H7 (cell line): ENCODE measurements at regions not wholly inside any gene's neighbourhood (a gene's known extent, or its start where the extent isn't known, plus 50 kb on each side); places are given as distances from the start of the nearest gene placed in this dataset.
"Not testable (repeated sequence)": the region's sequence is repeated elsewhere in the genome, so short reads cannot be mapped to it uniquely, and the experiment has no call there.

Experiments
- DNase-seq: peaks from one replicate; pipeline ENCODE4 v3.0.0; 2012
- H3K27me3 ChIP-seq: 2 replicates; pipeline ENCODE4 v1.6.0; 2011; ENCODE audit warnings: mild to moderate bottlenecking, low read length; ENCODE audit not compliant: control insufficient read depth, insufficient read depth
- H3K36me3 ChIP-seq: replicated peaks from 2 replicates; pipeline ENCODE4 v1.5.1; 2011; ENCODE audit warnings: low read length; ENCODE audit not compliant: control insufficient read depth, insufficient read depth
- H3K4me3 ChIP-seq: 2 replicates; pipeline ENCODE4 v1.5.1; 2011; ENCODE audit warnings: low read depth, mild to moderate bottlenecking, control low read depth, low read length, moderate library complexity; ENCODE audit not compliant: insufficient read depth

- Histone ChIP-seq H3K4me3 (no peak overlapping the region), H3K36me3 (no peaks in the 10 kb centered on the region), H3K27me3 (no peaks in the 10 kb centered on the region)
- DNase-seq = no peak
Measured at GRCh38 chr1:5738911-5739462, 253.2 kb downstream of the NPHP4 start.

- DNase-seq = no peak
- Histone ChIP-seq H3K36me3 (no peaks in the 10 kb centered on the region), H3K4me3 (no peak overlapping the region), H3K27me3 (no peaks in the 10 kb centered on the region)
Measured at GRCh38 chr1:5737081-5737480, 255.1 kb downstream of the NPHP4 start.

- Histone ChIP-seq H3K27me3 (no peaks in the 10 kb centered on the region), H3K4me3 (no peak overlapping the region), H3K36me3 (no peaks in the 10 kb centered on the region)
- DNase-seq = no peak
Measured at GRCh38 chr1:5734996-5735395, 257.2 kb downstream of the NPHP4 start.

- Histone ChIP-seq H3K4me3 (no peak overlapping the region), H3K36me3 (no peaks in the 10 kb centered on the region), H3K27me3 (no peaks in the 10 kb centered on the region)
- no peak for DNase-seq
Measured at GRCh38 chr1:5734414-5734813, 257.8 kb downstream of the NPHP4 start.

- DNase-seq = no peak
- Histone ChIP-seq H3K36me3 (no peaks in the 10 kb centered on the region), H3K4me3 (no peak overlapping the region), H3K27me3 (no peaks in the 10 kb centered on the region)
Measured at GRCh38 chr1:5733596-5733995, 258.6 kb downstream of the NPHP4 start.

- no peaks in the 10 kb centered on the region for H3K27me3 ChIP-seq
- H3K36me3 ChIP-seq = no peaks in the 10 kb centered on the region
- no peak overlapping the region for H3K4me3 ChIP-seq
- no peak for DNase-seq
Measured at GRCh38 chr1:5731110-5731423, 261.2 kb downstream of the NPHP4 start.

- Histone ChIP-seq H3K36me3 (no peaks in the 10 kb centered on the region), H3K27me3 (no peaks in the 10 kb centered on the region), H3K4me3 (no peak overlapping the region)
- no peak for DNase-seq
Measured at GRCh38 chr1:5730272-5731109, 261.7 kb downstream of the NPHP4 start.

- no peak overlapping the region for H3K4me3 ChIP-seq
- no peaks in the 10 kb centered on the region for H3K27me3 ChIP-seq
- H3K36me3 ChIP-seq = no peaks in the 10 kb centered on the region
- DNase-seq = no peak
Measured at GRCh38 chr1:5729636-5730145, 262.5 kb downstream of the NPHP4 start.

GRCh38 chr1:5728663-5729355, 263.4 kb downstream of the NPHP4 start:
- no peaks in the 10 kb centered on the region for H3K27me3 ChIP-seq
- H3K36me3 ChIP-seq = no peaks in the 10 kb centered on the region
- no peak for DNase-seq
- H3K4me3 ChIP-seq = no peak overlapping the region

GRCh38 chr1:5727871-5728643, 264.2 kb downstream of the NPHP4 start:
- DNase-seq = no peak
- H3K36me3 ChIP-seq = no peaks in the 10 kb centered on the region
- no peaks in the 10 kb centered on the region for H3K27me3 ChIP-seq
- no peak overlapping the region for H3K4me3 ChIP-seq

- Histone ChIP-seq H3K4me3 (no peak overlapping the region), H3K36me3 (no peaks in the 10 kb centered on the region), H3K27me3 (no peaks in the 10 kb centered on the region)
- no peak for DNase-seq
Measured at GRCh38 chr1:5727191-5727590, 265.0 kb downstream of the NPHP4 start.

GRCh38 chr1:5726586-5727184, 265.5 kb downstream of the NPHP4 start:
- not testable (repeated sequence) for H3K27me3 ChIP-seq, H3K4me3 ChIP-seq, H3K36me3 ChIP-seq, DNase-seq

- no peaks in the 10 kb centered on the region for H3K36me3 ChIP-seq
- H3K4me3 ChIP-seq = no peak overlapping the region
- no peak for DNase-seq
- no peaks in the 10 kb centered on the region for H3K27me3 ChIP-seq
Measured at GRCh38 chr1:5725855-5726585, 266.2 kb downstream of the NPHP4 start.

GRCh38 chr1:5725406-5725805, 266.8 kb downstream of the NPHP4 start:
- no peak for DNase-seq
- H3K4me3 ChIP-seq = no peak overlapping the region

More at GRCh38 chr1:5725406-5725805, 266.8 kb downstream of the NPHP4 start:
- Histone ChIP-seq H3K27me3 (no peaks in the 10 kb centered on the region), H3K36me3 (no peaks in the 10 kb centered on the region)
